HG03108 (cell line): ENCODE measurements at regions not wholly inside any gene's neighbourhood (a gene's known extent, or its start where the extent isn't known, plus 50 kb on each side); places are given as distances from the start of the nearest gene placed in this dataset.
"Not testable (repeated sequence)": the region's sequence is repeated elsewhere in the genome, so short reads cannot be mapped to it uniquely, and the experiment has no call there.

ENCODE experiments used
- ATAC-seq: cut with Tn5 transposase; IDR thresholded peaks from one replicate; pipeline ENCODE4 v1.9.1; 2021; ENCODE audit warnings: moderate library complexity; ENCODE audit not compliant: unreplicated experiment

- not testable (repeated sequence) for ATAC-seq
Observed at GRCh38 chr1:60688221-60688620, 394.1 kb upstream of the NFIA start.

GRCh38 chr1:60681095-60681860, 401.1 kb upstream of the NFIA start:
- ATAC-seq = no peak

- no peak for ATAC-seq
Observed at GRCh38 chr1:60679524-60680375, 402.6 kb upstream of the NFIA start.

GRCh38 chr1:60678802-60679201, 403.6 kb upstream of the NFIA start:
- no peak for ATAC-seq

GRCh38 chr1:60678391-60678790, 404.0 kb upstream of the NFIA start:
- no peak for ATAC-seq

GRCh38 chr1:60672449-60672848, 409.9 kb upstream of the NFIA start:
- no peak for ATAC-seq

- no peak for ATAC-seq
Observed at GRCh38 chr1:60670302-60670701, 412.1 kb upstream of the NFIA start.

GRCh38 chr1:60668585-60668984, 413.8 kb upstream of the NFIA start:
- no peak for ATAC-seq

- ATAC-seq = no peak
Observed at GRCh38 chr1:60665311-60665710, 417.1 kb upstream of the NFIA start.

- ATAC-seq = no peak
Observed at GRCh38 chr1:60664086-60664625, 418.2 kb upstream of the NFIA start.

- no peak for ATAC-seq
Observed at GRCh38 chr1:60662486-60663044, 419.8 kb upstream of the NFIA start.

- ATAC-seq = no peak
Observed at GRCh38 chr1:60657926-60658325, 424.4 kb upstream of the NFIA start.

GRCh38 chr1:60655679-60656355, 426.5 kb upstream of the NFIA start:
- no peak for ATAC-seq

- ATAC-seq = not testable (repeated sequence)
Observed at GRCh38 chr1:60640033-60640551, 442.3 kb upstream of the NFIA start.

GRCh38 chr1:60639287-60639686, 443.1 kb upstream of the NFIA start:
- no peak for ATAC-seq

GRCh38 chr1:60637651-60638050, 444.7 kb upstream of the NFIA start:
- ATAC-seq = no peak

GRCh38 chr1:60636946-60637345, 445.4 kb upstream of the NFIA start:
- ATAC-seq = no peak

GRCh38 chr1:60634106-60634505, 448.3 kb upstream of the NFIA start:
- no peak for ATAC-seq

- no peak for ATAC-seq
Observed at GRCh38 chr1:60622486-60622885, 459.9 kb upstream of the NFIA start.

GRCh38 chr1:60621368-60621851, 461.0 kb upstream of the NFIA start:
- no peak for ATAC-seq

- ATAC-seq = no peak
Observed at GRCh38 chr1:60620087-60620486, 462.3 kb upstream of the NFIA start.
